HEK293 (cell line): ENCODE measurements at regions not wholly inside any gene's neighbourhood (a gene's known extent, or its start where the extent isn't known, plus 50 kb on each side); places are given as distances from the start of the nearest gene placed in this dataset.
A peak's percentile ranks its signal among the peaks of the same experiment; 100 is the strongest.
"Not testable (repeated sequence)": the region's sequence is repeated elsewhere in the genome, so short reads cannot be mapped to it uniquely, and the experiment has no call there.

ENCODE experiments used
- CTCF ChIA-PET: fragments of 350-600 bp; formaldehyde crosslinking; extraction: SDS; loops from one replicate; lab custom pipeline; 2021; ENCODE audit warnings: antibody characterized with exemption; lab: Yijun Ruan, JAX
- POLR2A ChIA-PET: fragments of 300-600 bp; formaldehyde crosslinking; extraction: SDS; loops from one replicate; lab custom pipeline; 2020; ENCODE audit warnings: antibody characterized with exemption, inconsistent platforms; lab: Yijun Ruan, JAX
- H3K27ac ChIP-seq: fragments of 200-500 bp; sonication (Bioruptor generic); 2 replicates; pipeline ENCODE4 v1.5.1; 2014; ENCODE audit warnings: low read depth, low read length, control low read depth, inconsistent platforms; ENCODE audit errors: extremely low read depth
- H3K36me3 ChIP-seq, 2 experiments: fragments of 200-500 bp in 1 of 2; sonication (Bioruptor generic) in 1 of 2; 1 replicate in 1 of 2; 2 replicates in 1 of 2; pipeline ENCODE4 v1.5.1; 2014 to 2017; ENCODE audit warnings: inconsistent platforms in 2 of 2, low read length in 2 of 2; ENCODE audit not compliant: control insufficient read depth in 2 of 2, insufficient read depth in 1 of 2
- H3K4me1 ChIP-seq: fragments of 200-500 bp; sonication (Bioruptor generic); 2 replicates; pipeline ENCODE4 v1.5.1; 2014; ENCODE audit warnings: mild to moderate bottlenecking, low read length, inconsistent platforms; ENCODE audit not compliant: control insufficient read depth, insufficient read depth
- H3K4me3 ChIP-seq: 2 replicates; pipeline ENCODE4 v1.5.1; 2011; ENCODE audit warnings: low read depth, mild to moderate bottlenecking, control low read depth, low read length, moderate library complexity
- H3K9me3 ChIP-seq: fragments of 200-500 bp; sonication (Bioruptor generic); 2 replicates; pipeline ENCODE4 v1.5.1; 2014; ENCODE audit warnings: low read depth, low read length, inconsistent platforms; ENCODE audit not compliant: control insufficient read depth, insufficient read depth
- PRDM1 ChIP-seq: fragments of 450-650 bp; formaldehyde crosslinking; IDR thresholded peaks from 2 replicates; pipeline ENCODE4; 2016; ENCODE audit warnings: missing biosample characterization, missing genetic modification characterization
- SCRT2 ChIP-seq: fragments of 450-650 bp; formaldehyde crosslinking; IDR thresholded peaks from 2 replicates; pipeline ENCODE4 v1.5.1; 2016; ENCODE audit warnings: missing biosample characterization, missing genetic modification characterization
- SP2 ChIP-seq: fragments of 450-650 bp; formaldehyde crosslinking; IDR thresholded peaks from 2 replicates; pipeline ENCODE4 v1.5.1; 2016; ENCODE audit warnings: missing biosample characterization, missing genetic modification characterization
- ZBTB17 ChIP-seq: fragments of 450-650 bp; formaldehyde crosslinking; IDR thresholded peaks from 2 replicates; pipeline ENCODE4 v1.5.1; 2016; ENCODE audit warnings: missing biosample characterization, missing genetic modification characterization
- ZNF132 ChIP-seq: fragments of 450-650 bp; formaldehyde crosslinking; IDR thresholded peaks from 2 replicates; pipeline ENCODE4 v1.5.1; 2017; ENCODE audit warnings: missing biosample characterization, missing genetic modification characterization, borderline replicate concordance
- ZNF148 ChIP-seq: fragments of 450-650 bp; formaldehyde crosslinking; IDR thresholded peaks from 2 replicates; pipeline ENCODE4 v1.5.0; 2017; ENCODE audit warnings: missing biosample characterization, missing genetic modification characterization, borderline replicate concordance
- ZNF155 ChIP-seq: fragments of 450-650 bp; formaldehyde crosslinking; IDR thresholded peaks from 2 replicates; pipeline ENCODE4 v1.5.1; 2016; ENCODE audit warnings: missing biosample characterization, missing genetic modification characterization
- ZNF184 ChIP-seq: fragments of 450-650 bp; IDR thresholded peaks from 2 replicates; pipeline ENCODE4 v1.5.1; 2018; ENCODE audit warnings: missing biosample characterization, mild to moderate bottlenecking, missing genetic modification characterization
- ZNF362 ChIP-seq: fragments of 450-650 bp; formaldehyde crosslinking; IDR thresholded peaks from 2 replicates; pipeline ENCODE4 v1.5.1; 2016; ENCODE audit warnings: missing biosample characterization, missing genetic modification characterization
- ZNF549 ChIP-seq: fragments of 450-650 bp; IDR thresholded peaks from 2 replicates; pipeline ENCODE4 v1.5.1; 2018; ENCODE audit warnings: missing biosample characterization, missing genetic modification characterization, mild to moderate bottlenecking, inconsistent platforms, moderate library complexity
- ZNF629 ChIP-seq: fragments of 450-650 bp; formaldehyde crosslinking; IDR thresholded peaks from 2 replicates; pipeline ENCODE4 v1.5.1; 2017; ENCODE audit warnings: missing biosample characterization, missing genetic modification characterization
- ZNF658 ChIP-seq: fragments of 450-650 bp; formaldehyde crosslinking; IDR thresholded peaks from 2 replicates; pipeline ENCODE4; 2016; ENCODE audit warnings: missing biosample characterization, missing genetic modification characterization
- ZNF707 ChIP-seq: fragments of 450-650 bp; formaldehyde crosslinking; IDR thresholded peaks from 2 replicates; pipeline ENCODE4 v1.5.1; 2016; ENCODE audit warnings: missing biosample characterization, missing genetic modification characterization
- ZNF768 ChIP-seq: fragments of 450-650 bp; formaldehyde crosslinking; IDR thresholded peaks from 2 replicates; pipeline ENCODE4 v1.5.1; 2018; ENCODE audit warnings: missing biosample characterization, mild to moderate bottlenecking, missing genetic modification characterization
- ZNF785 ChIP-seq: fragments of 450-650 bp; formaldehyde crosslinking; IDR thresholded peaks from 2 replicates; pipeline ENCODE4 v1.5.1; 2016; ENCODE audit warnings: missing biosample characterization, missing genetic modification characterization
- ZNF843 ChIP-seq: fragments of 450-650 bp; formaldehyde crosslinking; IDR thresholded peaks from 2 replicates; pipeline ENCODE4 v1.5.1; 2016; ENCODE audit warnings: missing biosample characterization, missing genetic modification characterization

DNA sequence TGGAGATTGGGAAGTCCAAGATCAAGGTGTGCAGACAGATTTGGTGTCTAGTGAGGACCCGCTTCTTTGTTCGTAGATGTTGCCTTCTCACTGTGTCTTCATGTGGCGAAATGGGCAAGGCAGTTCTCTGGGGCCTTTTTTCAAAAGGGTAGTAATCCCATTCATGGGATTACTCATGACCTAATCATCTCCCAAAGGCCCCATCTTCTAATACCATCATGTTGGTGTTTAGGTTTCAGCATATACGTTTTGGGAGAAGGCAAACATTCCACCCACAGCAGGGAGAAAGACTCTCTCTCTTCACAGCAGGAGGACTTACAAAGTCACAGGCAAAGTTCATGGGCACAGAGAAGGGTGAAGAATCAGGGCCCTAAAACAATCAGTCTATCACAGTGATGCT, 252.1 kb downstream of the RPLP1 start (continued):
- no peak for TF ChIP-seq ZNF148
- no peak for TF ChIP-seq ZNF658 (tag by site-specific recombination)
- TF ChIP-seq PRDM1: no peak
- TF ChIP-seq ZNF843 (tag by site-specific recombination): no peak
- no peak for TF ChIP-seq ZNF785 (tag by site-specific recombination)
- TF ChIP-seq, all 188 proteins: peak for 0

DNA sequence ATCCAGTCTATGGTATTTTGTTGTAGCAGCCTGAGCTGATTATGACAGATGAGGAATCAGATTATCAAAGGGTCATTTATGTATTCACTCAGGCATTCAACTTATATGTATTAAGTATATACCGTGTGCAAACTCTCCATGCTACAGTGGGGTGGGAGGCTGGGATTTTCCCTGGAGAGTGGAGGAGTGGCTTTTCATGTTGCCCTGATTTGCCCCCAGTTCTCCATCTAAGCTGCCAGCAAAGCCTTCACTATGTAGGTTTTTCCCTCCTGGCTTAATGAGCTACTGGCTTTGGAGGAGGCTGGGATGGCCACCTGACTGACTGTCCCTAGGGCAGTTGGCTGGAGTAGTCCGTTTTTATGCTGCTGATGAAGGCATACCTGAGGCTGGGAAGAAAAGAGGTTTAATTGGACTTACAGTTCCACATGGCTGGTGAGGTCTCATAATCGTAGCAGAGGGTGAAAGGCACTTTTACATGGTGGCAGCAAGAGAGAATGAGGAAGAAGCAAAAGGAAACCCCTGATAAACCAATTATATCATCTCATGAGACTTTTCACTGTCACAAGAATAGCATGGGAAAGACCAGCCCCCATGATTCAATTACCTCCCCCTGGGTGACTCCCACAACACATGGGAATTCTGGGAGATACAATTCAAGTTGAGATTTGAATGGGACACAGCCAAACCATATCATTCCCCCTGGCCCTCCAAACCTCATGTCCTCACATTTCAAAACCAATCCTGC, 253.9 kb downstream of the RPLP1 start:
- TF ChIP-seq ZBTB17 (tag by site-specific recombination) (no peak), ZNF155 (tag by site-specific recombination) (no peak), ZNF362 (tag by site-specific recombination) (no peak), ZNF184 (no peak), ZNF768 (tag by site-specific recombination) (no peak), SP2 (tag by site-specific recombination) (no peak), ZNF132 (tag by site-specific recombination) (no peak), ZNF629 (tag by site-specific recombination) (no peak), SCRT2 (tag by site-specific recombination) (no peak), ZNF549 (tag by site-specific recombination) (no peak)
- TF ChIP-seq, all 188 proteins: peak for 0
- H3K9me3 ChIP-seq: no peaks in the 10 kb centered on the region
- no peak overlapping the region for H3K4me3 ChIP-seq
- H3K27ac ChIP-seq: no peak overlapping the region
- CTCF ChIA-PET: interaction anchor here (0.7 kb wide), 1 partner anchor 227 kb away, joined by 4 read pairs; no protein-coding TSS in a partner anchor
- H3K36me3 ChIP-seq: no peaks in the 10 kb centered on the region
- POLR2A ChIA-PET: no interaction called here
- no peaks in the 10 kb centered on the region for H3K4me1 ChIP-seq

DNA sequence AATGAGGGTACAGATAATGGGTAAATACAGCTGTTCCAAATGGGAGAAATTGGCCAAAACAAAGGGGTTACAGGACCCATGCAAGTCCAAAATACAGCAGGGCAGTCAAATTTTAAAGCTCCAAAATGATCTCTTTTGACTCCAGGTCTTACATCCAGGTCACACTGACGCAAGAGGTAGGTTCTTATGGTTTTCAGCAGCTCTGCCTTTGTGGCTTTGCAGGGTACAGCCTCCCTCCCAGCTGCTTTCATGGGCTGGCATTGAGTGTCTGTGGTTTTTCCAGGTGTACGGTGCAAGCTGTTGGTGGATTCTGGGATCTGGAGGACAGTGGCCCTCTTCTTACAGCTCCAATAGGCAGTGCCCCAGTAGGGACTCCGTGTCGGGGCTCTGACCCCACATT, 254.6 kb downstream of the RPLP1 start:
- H3K9me3 ChIP-seq, H3K36me3 ChIP-seq, POLR2A ChIA-PET, H3K27ac ChIP-seq, H3K4me3 ChIP-seq, H3K4me1 ChIP-seq: not testable (repeated sequence)
- CTCF ChIA-PET: interaction anchor here (0.7 kb wide), 1 partner anchor 228 kb away, joined by 4 read pairs; no protein-coding TSS in a partner anchor

DNA sequence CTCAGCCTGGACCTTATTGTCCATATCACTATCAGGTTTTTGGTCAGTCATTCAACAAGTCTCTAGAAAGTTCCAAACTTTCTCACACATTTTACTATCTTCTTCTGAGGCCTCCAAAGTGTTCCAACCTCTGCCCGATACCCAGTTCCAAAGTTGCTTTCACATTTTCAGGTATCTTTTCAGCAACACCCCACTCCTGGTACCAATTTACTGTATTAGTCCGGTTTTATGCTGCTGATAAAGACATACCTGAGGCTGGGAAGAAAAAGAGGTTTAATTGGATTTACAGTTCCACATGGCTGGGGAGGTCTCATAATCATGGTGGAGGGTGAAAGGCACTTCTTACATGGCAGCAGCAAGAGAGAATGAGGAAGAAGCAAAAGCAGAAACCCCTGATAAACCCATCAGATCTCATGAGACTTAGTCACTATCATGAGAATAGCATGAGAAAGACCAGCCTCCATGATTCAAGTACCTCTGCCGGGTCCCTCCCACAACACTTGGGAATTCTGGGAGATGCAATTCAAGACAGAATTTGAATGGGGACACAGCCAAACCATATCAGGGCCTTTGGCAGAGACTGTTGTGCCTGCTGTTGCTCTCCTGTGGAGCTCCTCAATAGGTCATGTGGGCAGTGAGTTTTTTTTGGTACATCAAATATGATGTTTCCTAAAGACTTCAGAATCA, 256.0 kb downstream of the RPLP1 start:
- POLR2A ChIA-PET, H3K36me3 ChIP-seq, H3K9me3 ChIP-seq, H3K4me3 ChIP-seq, H3K4me1 ChIP-seq, H3K27ac ChIP-seq: not testable (repeated sequence)
- TF ChIP-seq ZNF707 (tag by site-specific recombination): peak; percentile 99
- CTCF ChIA-PET: interaction anchor here (1.1 kb wide), 1 partner anchor 20 kb away, joined by 4 read pairs; no protein-coding TSS in a partner anchor
